ENCODE measurements at regions not wholly inside any gene's neighbourhood (a gene's known extent, or its start where the extent isn't known, plus 50 kb on each side); places are given as distances from the start of the nearest gene placed in this dataset.

- POLR2A ChIA-PET = no interaction called here
Observed at GRCh38 chr6:6439778-6440177, 119.3 kb upstream of the F13A1 start.

GRCh38 chr6:6452002-6452401, 131.5 kb upstream of the F13A1 start:
- H3K4me2 ChIP-seq (replicated peaks; ENCODE audit: low read depth, low read length, poor library complexity, severe bottlenecking) = no peak overlapping the region
- H3K9me3 ChIP-seq (ENCODE audit: control extremely low read depth in 1 of 3, control insufficient read depth in 2 of 3, insufficient read depth in 1 of 3, low read length in 2 of 3) = no peaks in the 10 kb centered on the region
- no peaks in the 10 kb centered on the region for H3K79me2 ChIP-seq (ENCODE audit: control insufficient read depth, insufficient read depth, low read length)
- H3K9ac ChIP-seq (ENCODE audit: low read length) = no peak overlapping the region
- ATAC-seq (ENCODE audit: low read depth) = no peak
- Mint-ChIP-seq H3K9me3 (ENCODE audit: insufficient read depth) (no peaks in the 10 kb centered on the region), H3K27me3 (peaks cover 3% of the 10 kb centered on the region), H3K4me3 (no peak overlapping the region), H3K4me1 (no peaks in the 10 kb centered on the region), H3K27ac (no peak overlapping the region)
- no peaks in the 10 kb centered on the region for H3K4me1 ChIP-seq (ENCODE audit: control insufficient read depth in 2 of 2, insufficient read depth in 2 of 2, low read length in 2 of 2)
- no peak overlapping the region for H3K27ac ChIP-seq (ENCODE audit: low read length in 2 of 2)
- no peak for TF ChIP-seq CTCF (IDR thresholded peaks at IDR 0.05)
- no peak for TF ChIP-seq EZH2 (IDR thresholded peaks at IDR 0.05; ENCODE audit: borderline replicate concordance, insufficient read depth, low read depth, low read length, poor library complexity, severe bottlenecking)
- no peak for DNase-seq
- peaks cover 0 to 14% (median 3%) of the 10 kb centered on the region in 4 experiments for H3K27me3 ChIP-seq (replicated peaks in 1 of 4; ENCODE audit: control extremely low read depth in 1 of 4, control insufficient read depth in 3 of 4, insufficient read depth in 4 of 4, low read length in 3 of 4)
- no CpG with 5 or more reads among the region's 2 CpGs for WGBS (ENCODE audit: insufficient coverage)
- no peak overlapping the region for H3K4me3 ChIP-seq (ENCODE audit: control extremely low read depth in 1 of 5, extremely low read depth in 1 of 5, insufficient read depth in 1 of 5, low read depth in 2 of 5, low read length in 4 of 5)
- no peaks in the 10 kb centered on the region for H4K20me1 ChIP-seq (ENCODE audit: control insufficient read depth, insufficient read depth, low read length, poor library complexity, severe bottlenecking)
- no peak overlapping the region for H2AFZ ChIP-seq (ENCODE audit: insufficient read depth, low read depth, low read length, poor library complexity, severe bottlenecking)
- intact Hi-C loops (cut with micrococcal nuclease) = no loop called here
- H3K36me3 ChIP-seq (replicated peaks in 1 of 2; ENCODE audit: control extremely low read depth in 1 of 2, control insufficient read depth in 1 of 2, extremely low read depth in 1 of 2, insufficient read depth in 2 of 2, low read length in 1 of 2) = no peaks in the 10 kb centered on the region
- ChIA-PET CTCF (no interaction called here), POLR2A (interaction anchor here (0.7 kb wide), 1 partner anchor 36 kb away, joined by 3 read pairs; no protein-coding TSS in a partner anchor)

More at GRCh38 chr6:6439778-6440177, 119.3 kb upstream of the F13A1 start:
- no peak overlapping the region for H3K27ac ChIP-seq (ENCODE audit: low read length in 2 of 2)
- no peak overlapping the region for H3K4me3 ChIP-seq (ENCODE audit: control extremely low read depth in 1 of 5, extremely low read depth in 1 of 5, insufficient read depth in 1 of 5, low read depth in 2 of 5, low read length in 4 of 5)
- no peak overlapping the region for H3K9ac ChIP-seq (ENCODE audit: low read length)
- no peaks in the 10 kb centered on the region for H3K27me3 ChIP-seq (replicated peaks in 1 of 4; ENCODE audit: control extremely low read depth in 1 of 4, control insufficient read depth in 3 of 4, insufficient read depth in 4 of 4, low read length in 3 of 4)
- H3K79me2 ChIP-seq (ENCODE audit: control insufficient read depth, insufficient read depth, low read length) = no peaks in the 10 kb centered on the region
- DNase-seq (no peak), ATAC-seq (ENCODE audit: low read depth) (no peak)
- no peaks in the 10 kb centered on the region for H3K36me3 ChIP-seq (replicated peaks in 1 of 2; ENCODE audit: control extremely low read depth in 1 of 2, control insufficient read depth in 1 of 2, extremely low read depth in 1 of 2, insufficient read depth in 2 of 2, low read length in 1 of 2)
- CTCF ChIA-PET = no interaction called here
- H4K20me1 ChIP-seq (ENCODE audit: control insufficient read depth, insufficient read depth, low read length, poor library complexity, severe bottlenecking) = no peaks in the 10 kb centered on the region
- Mint-ChIP-seq H3K4me1 (no peaks in the 10 kb centered on the region), H3K27ac (no peak overlapping the region), H3K9me3 (ENCODE audit: insufficient read depth) (peaks cover 3% of the 10 kb centered on the region), H3K27me3 (no peaks in the 10 kb centered on the region), H3K4me3 (no peak overlapping the region)
- H3K9me3 ChIP-seq (ENCODE audit: control extremely low read depth in 1 of 3, control insufficient read depth in 2 of 3, insufficient read depth in 1 of 3, low read length in 2 of 3) = peaks cover 0 to 3% (median 0%) of the 10 kb centered on the region in 3 donors
- H2AFZ ChIP-seq (ENCODE audit: insufficient read depth, low read depth, low read length, poor library complexity, severe bottlenecking) = no peak overlapping the region
- 83% methylated on average over 1 of the region's 1 CpG for WGBS (ENCODE audit: insufficient coverage)
- no peaks in the 10 kb centered on the region for H3K4me1 ChIP-seq (ENCODE audit: control insufficient read depth in 2 of 2, insufficient read depth in 2 of 2, low read length in 2 of 2)
- H3K4me2 ChIP-seq (replicated peaks; ENCODE audit: low read depth, low read length, poor library complexity, severe bottlenecking) = no peak overlapping the region
- intact Hi-C loops (cut with micrococcal nuclease) = no loop called here
- TF ChIP-seq EZH2 (IDR thresholded peaks at IDR 0.05; ENCODE audit: borderline replicate concordance, insufficient read depth, low read depth, low read length, poor library complexity, severe bottlenecking) (no peak), CTCF (IDR thresholded peaks at IDR 0.05) (no peak)
